HG03025 (cell line): ENCODE measurements at regions not wholly inside any gene's neighbourhood (a gene's known extent, or its start where the extent isn't known, plus 50 kb on each side); places are given as distances from the start of the nearest gene placed in this dataset.

Experiments
- ATAC-seq: cut with Tn5 transposase; IDR thresholded peaks from one replicate; pipeline ENCODE4 v1.9.1; 2021; ENCODE audit warnings: mild to moderate bottlenecking, moderate library complexity; ENCODE audit not compliant: unreplicated experiment, low FRiP score

DNA sequence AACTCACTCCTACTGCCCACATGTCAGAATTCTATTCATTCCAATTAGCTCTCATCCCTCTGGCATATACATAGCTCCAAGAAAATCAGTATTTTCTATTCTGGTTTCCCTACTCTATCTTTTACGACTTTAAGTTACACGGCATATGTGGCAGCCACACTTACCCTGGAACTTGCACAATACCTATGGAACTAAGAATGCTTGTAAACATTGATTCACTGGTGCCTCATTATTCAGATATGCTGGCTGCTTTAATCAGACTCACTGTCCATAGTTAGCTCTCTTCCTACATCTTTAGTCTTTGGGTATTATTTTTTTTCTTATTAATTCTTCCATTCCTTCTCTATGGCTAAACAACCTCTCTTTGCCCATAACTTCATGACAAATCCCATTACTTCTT is 1519.9 kb upstream of the ACVR2A start:
- ATAC-seq = no peak

GRCh38 chr2:146323564-146323963 is 1521.3 kb upstream of the ACVR2A start:
- ATAC-seq = no peak

- ATAC-seq = no peak
Measured at GRCh38 chr2:146321175-146321574, 1523.7 kb upstream of the ACVR2A start.

GRCh38 chr2:146317959-146318358 is 1526.9 kb upstream of the ACVR2A start:
- no peak for ATAC-seq

- no peak for ATAC-seq
Measured at GRCh38 chr2:146312899-146313298, 1531.9 kb upstream of the ACVR2A start.

DNA sequence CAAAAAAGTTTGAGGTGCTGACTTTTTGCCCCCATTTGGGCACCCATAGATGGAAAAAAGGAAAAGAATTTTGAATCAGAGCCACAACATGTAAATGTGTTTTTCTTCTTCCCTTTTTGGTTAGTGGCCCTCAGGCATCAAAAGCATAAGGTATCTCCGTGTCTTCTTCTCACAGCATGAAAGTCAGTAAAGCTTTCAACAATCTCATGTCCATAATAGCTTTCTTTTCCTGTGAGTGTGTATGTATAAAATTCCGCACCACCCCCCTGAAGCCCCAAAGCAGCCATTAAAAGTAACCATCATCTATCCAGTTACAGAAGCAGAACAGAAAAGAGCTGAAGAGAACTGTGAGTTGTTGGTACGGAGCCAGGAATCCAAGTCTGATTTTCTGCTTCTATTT is 1539.7 kb upstream of the ACVR2A start:
- ATAC-seq = no peak

- ATAC-seq = no peak
Measured at GRCh38 chr2:146301287-146301686, 1543.5 kb upstream of the ACVR2A start.

GRCh38 chr2:146295080-146295670 is 1549.7 kb upstream of the ACVR2A start:
- no peak for ATAC-seq

GRCh38 chr2:146287281-146287680 is 1557.5 kb upstream of the ACVR2A start:
- no peak for ATAC-seq

GRCh38 chr2:146278881-146279280 is 1565.9 kb upstream of the ACVR2A start:
- no peak for ATAC-seq

DNA sequence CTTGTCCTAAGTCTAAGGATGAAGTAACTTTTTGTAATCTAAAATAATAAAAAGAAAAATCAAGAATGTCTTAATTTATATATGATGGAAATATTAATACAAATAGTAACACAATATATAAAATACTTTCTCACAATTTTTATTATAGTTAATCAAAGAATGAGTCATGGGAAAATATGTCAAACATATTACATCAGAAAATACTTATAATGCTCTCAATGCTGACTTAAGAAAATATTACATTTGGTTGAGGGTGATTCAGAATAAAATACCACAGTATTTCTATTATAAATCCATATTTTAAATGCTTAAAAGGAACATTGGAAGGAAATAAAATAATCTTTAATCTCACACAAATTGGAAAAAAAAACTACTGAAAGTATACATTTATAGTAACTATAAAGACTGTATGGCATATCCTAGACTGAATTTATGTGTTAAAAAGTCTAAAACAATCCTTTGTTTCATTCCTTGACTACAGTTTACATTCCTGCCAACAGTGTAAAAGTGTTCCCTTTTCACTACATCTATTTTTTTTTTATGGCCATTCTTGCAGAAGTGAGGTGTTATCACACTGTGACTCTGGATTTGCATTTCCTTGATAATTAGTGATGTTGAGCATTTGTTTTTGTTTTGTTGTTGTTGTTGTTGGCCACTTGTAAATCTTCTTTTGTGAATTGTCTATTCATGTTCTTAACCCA is 1573.5 kb upstream of the ACVR2A start:
- no peak for ATAC-seq

DNA sequence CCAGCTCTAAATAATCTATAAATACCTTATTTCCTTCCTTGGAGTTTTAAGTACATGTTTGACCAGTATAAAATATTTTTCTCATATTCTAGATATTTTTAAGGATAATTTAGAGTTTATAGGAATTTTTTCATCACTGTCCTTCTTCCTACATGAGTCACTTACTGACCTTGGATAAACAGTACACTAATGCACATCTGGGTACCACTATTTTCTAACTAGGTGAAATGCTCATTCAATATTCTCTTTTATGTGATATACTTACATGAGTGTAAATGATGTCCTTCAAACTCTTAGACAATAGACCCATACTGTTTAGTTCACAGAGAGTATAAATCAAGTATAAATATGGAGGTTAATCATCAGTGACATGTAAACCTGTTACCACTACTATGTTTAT is 1574.2 kb upstream of the ACVR2A start:
- ATAC-seq = no peak

DNA sequence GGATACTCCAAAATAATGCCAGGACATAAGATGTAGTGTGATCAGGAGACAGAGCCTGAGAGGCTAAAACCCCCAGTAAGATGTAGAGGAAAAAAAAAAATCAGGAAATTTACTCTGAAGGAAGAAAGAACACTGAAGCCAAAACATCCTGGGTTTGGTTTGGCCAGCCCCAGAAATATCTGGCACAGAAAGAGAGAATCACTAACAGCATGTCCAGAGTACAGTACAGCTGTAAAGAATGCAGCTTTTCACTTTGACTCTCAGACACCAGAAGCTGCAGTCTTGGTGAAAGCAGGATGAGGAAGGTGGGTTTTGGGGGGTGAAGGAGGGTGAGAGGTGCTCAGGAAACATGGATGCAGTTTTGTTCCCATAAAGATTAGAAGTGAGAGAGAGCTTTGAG is 1577.7 kb upstream of the ACVR2A start:
- ATAC-seq = no peak

DNA sequence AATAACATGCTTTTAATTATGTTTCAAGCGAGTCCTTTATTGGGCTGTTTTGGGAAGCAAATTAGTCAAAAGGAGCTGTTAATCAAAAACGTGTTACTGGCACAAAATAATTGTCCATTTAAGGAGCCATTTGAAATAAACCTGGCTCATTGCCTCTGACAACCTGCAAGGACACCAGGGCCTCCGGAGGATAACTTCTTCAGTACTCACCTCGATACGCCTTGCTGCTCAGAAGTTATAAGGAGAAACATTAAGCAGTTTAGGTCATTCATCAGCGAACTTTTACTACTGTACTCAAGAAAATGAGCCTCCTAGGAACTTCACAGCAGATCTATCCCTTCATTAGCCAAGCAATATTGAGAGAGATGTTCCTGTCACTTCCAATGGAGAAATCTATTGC is 1579.2 kb upstream of the ACVR2A start:
- ATAC-seq = no peak

DNA sequence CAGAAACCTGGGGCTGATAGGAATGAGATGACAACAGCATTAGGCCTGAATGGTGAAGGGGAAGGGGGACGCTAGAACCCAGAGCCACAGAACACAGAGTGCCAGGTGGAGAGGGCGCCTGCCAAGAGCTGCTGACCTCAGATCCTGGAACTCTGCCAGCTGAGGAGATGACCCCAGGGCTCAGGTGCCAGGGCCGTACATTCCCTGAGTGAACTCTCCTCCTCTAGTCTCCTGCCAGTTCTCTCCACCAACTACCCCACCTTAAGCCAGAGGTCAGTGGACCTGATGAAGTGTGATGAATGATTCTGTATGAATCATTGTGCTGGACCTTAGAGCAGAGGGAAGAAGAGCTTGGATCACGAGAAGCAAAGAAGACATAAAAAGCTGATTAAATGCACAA is 1582.2 kb upstream of the ACVR2A start:
- ATAC-seq = no peak

- ATAC-seq = no peak
Measured at GRCh38 chr2:146260551-146260950, 1584.3 kb upstream of the ACVR2A start.

DNA sequence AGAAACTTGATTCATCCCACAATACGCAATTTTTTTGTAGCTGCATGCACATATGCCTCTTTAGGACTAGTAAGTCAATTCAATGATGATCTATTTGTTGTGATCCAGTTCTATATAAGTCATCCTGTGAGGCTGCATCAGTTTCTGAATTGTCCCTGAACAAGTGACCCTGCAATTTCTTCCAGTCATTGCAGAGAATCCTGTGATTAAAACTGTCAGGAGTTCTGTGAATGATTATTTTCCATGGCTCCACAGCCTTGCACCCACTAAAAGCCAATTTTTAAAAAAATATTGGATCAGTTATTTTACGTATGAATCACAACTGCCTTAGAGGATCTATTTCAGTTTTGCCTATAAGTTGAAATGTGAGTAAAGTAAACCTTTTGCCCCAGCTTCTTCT is 1585.0 kb upstream of the ACVR2A start:
- no peak for ATAC-seq

DNA sequence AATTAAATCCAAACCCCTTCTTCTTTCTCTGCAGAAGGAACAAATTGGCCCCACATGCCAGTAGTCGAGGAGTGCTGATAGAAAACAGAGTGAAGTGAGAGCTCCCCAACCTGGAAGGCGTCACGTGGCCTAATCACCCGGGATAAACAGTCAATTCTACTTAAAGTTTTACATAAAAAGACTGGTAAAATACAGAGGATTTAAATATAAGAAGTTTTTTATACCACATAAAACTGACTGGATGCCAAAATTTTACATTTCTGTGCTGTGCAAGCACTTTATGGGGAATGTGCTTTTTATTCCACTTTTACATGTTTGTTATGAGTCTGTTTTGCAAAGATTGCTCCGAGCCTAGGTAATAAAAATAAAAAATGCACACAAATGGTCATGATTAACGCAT is 1586.8 kb upstream of the ACVR2A start:
- no peak for ATAC-seq

GRCh38 chr2:146252119-146252518 is 1592.7 kb upstream of the ACVR2A start:
- ATAC-seq = no peak

- ATAC-seq = no peak
Measured at GRCh38 chr2:146251328-146251727, 1593.5 kb upstream of the ACVR2A start.

GRCh38 chr2:146246736-146247523 is 1597.9 kb upstream of the ACVR2A start:
- no peak for ATAC-seq
